DND-41 (cell line): ENCODE measurements at regions not wholly inside any gene's neighbourhood (a gene's known extent, or its start where the extent isn't known, plus 50 kb on each side); places are given as distances from the start of the nearest gene placed in this dataset.
"Not testable (repeated sequence)": the region's sequence is repeated elsewhere in the genome, so short reads cannot be mapped to it uniquely, and the experiment has no call there.

ENCODE experiments used
- ATAC-seq: fragments of 200-7000 bp; cut with Tn5 transposase; 3 replicates; pipeline ENCODE4 v1.9.1; 2021; ENCODE audit warnings: low read depth; ENCODE audit not compliant: insufficient read depth
- DNase-seq: peaks from one replicate; pipeline ENCODE4 v3.0.0-alpha.2; 2020
- H2AFZ ChIP-seq: 2 replicates; pipeline ENCODE4 v1.6.0; 2012; ENCODE audit warnings: low read depth, low read length
- H3K27ac ChIP-seq: 2 replicates; pipeline ENCODE4 v1.5.1; 2012; ENCODE audit warnings: low read length, inconsistent platforms
- H3K27me3 ChIP-seq: fragments of 200-600 bp; sonication (generic); 2 replicates; pipeline ENCODE4 v1.6.0; 2012; ENCODE audit warnings: low read length, mild to moderate bottlenecking, inconsistent platforms; ENCODE audit not compliant: insufficient read depth, poor library complexity
- H3K36me3 ChIP-seq: 2 replicates; pipeline ENCODE4 v1.5.1; 2012; ENCODE audit warnings: low read length, inconsistent platforms; ENCODE audit not compliant: insufficient read depth
- H3K4me1 ChIP-seq: 2 replicates; pipeline ENCODE4 v1.5.1; 2012; ENCODE audit warnings: mild to moderate bottlenecking, low read length; ENCODE audit not compliant: insufficient read depth
- H3K4me2 ChIP-seq: 2 replicates; pipeline ENCODE4 v1.6.0; 2012; ENCODE audit warnings: mild to moderate bottlenecking, moderate library complexity, low read length, inconsistent platforms; ENCODE audit not compliant: insufficient read depth
- H3K4me3 ChIP-seq, 2 experiments: fragments of 200-600 bp in 1 of 2; shearing (Covaris generic) in 1 of 2; 2 replicates each; pipeline ENCODE4 v1.5.1; 2012 to 2016; ENCODE audit warnings: inconsistent platforms in 2 of 2, low read length in 2 of 2, mild to moderate bottlenecking in 2 of 2, low read depth in 1 of 2, moderate library complexity in 1 of 2
- H3K79me2 ChIP-seq: 2 replicates; pipeline ENCODE4 v1.6.0; 2012; ENCODE audit warnings: low read length, inconsistent platforms; ENCODE audit not compliant: insufficient read depth
- H3K9ac ChIP-seq: 2 replicates; pipeline ENCODE4 v1.6.0; 2012; ENCODE audit warnings: low read depth, mild to moderate bottlenecking, inconsistent platforms, low read length, moderate library complexity
- H3K9me3 ChIP-seq: 2 replicates; pipeline ENCODE4 v1.5.1; 2012; ENCODE audit warnings: low read length, moderate library complexity, mild to moderate bottlenecking, inconsistent platforms; ENCODE audit not compliant: insufficient read depth, severe bottlenecking
- H4K20me1 ChIP-seq: 2 replicates; pipeline ENCODE4 v1.6.0; 2012; ENCODE audit warnings: low read length; ENCODE audit not compliant: insufficient read depth
- CTCF ChIP-seq: IDR thresholded peaks from 2 replicates; pipeline ENCODE4 v1.5.1; 2012; ENCODE audit warnings: borderline replicate concordance, low read length, moderate library complexity, mild to moderate bottlenecking; ENCODE audit not compliant: poor library complexity, severe bottlenecking; ENCODE audit errors: extremely low read depth
- EZH2 ChIP-seq: IDR thresholded peaks from 3 replicates; pipeline ENCODE4 v1.6.1; 2012; ENCODE audit warnings: borderline replicate concordance, low read depth, mild to moderate bottlenecking, moderate library complexity, low read length, inconsistent platforms; ENCODE audit not compliant: severe bottlenecking

GRCh38 chr2:230636684-230637271 is 75.9 kb upstream of the CAB39 start:
- DNase-seq: no peak
- H3K4me1 ChIP-seq: no peaks in the 10 kb centered on the region
- H3K9ac ChIP-seq: no peak overlapping the region
- no peaks in the 10 kb centered on the region for H3K9me3 ChIP-seq
- H3K27me3 ChIP-seq: no peaks in the 10 kb centered on the region
- TF ChIP-seq EZH2: no peak
- TF ChIP-seq CTCF: no peak
- no peak overlapping the region for H3K27ac ChIP-seq
- no peaks in the 10 kb centered on the region for H4K20me1 ChIP-seq
- no peak overlapping the region for H3K4me2 ChIP-seq
- no peak overlapping the region for H2AFZ ChIP-seq
- H3K79me2 ChIP-seq: no peaks in the 10 kb centered on the region
- H3K4me3 ChIP-seq: no peak overlapping the region
- no peaks in the 10 kb centered on the region for H3K36me3 ChIP-seq
- ATAC-seq: no peak

- not testable (repeated sequence) for H3K27ac ChIP-seq, H2AFZ ChIP-seq, H3K4me3 ChIP-seq, H3K27me3 ChIP-seq, H3K79me2 ChIP-seq, H3K4me2 ChIP-seq, H3K4me1 ChIP-seq, H3K9ac ChIP-seq, H3K36me3 ChIP-seq, H3K9me3 ChIP-seq, ATAC-seq, DNase-seq, H4K20me1 ChIP-seq
These were observed 75.2 kb upstream of the CAB39 start for GRCh38 chr2:230637486-230637885.

GRCh38 chr2:230640540-230641011 is 72.1 kb upstream of the CAB39 start:
- H3K9ac ChIP-seq: no peak overlapping the region
- H3K4me3 ChIP-seq: no peak overlapping the region
- no peak for DNase-seq
- no peak for ATAC-seq
- no peaks in the 10 kb centered on the region for H3K36me3 ChIP-seq
- no peaks in the 10 kb centered on the region for H4K20me1 ChIP-seq
- H2AFZ ChIP-seq: no peak overlapping the region
- H3K4me1 ChIP-seq: peaks cover 9% of the 10 kb centered on the region
- H3K9me3 ChIP-seq: no peaks in the 10 kb centered on the region
- H3K4me2 ChIP-seq: no peak overlapping the region
- H3K27me3 ChIP-seq: no peaks in the 10 kb centered on the region
- no peak overlapping the region for H3K27ac ChIP-seq
- no peaks in the 10 kb centered on the region for H3K79me2 ChIP-seq
- TF ChIP-seq EZH2 (no peak), CTCF (no peak)

- TF ChIP-seq CTCF (no peak), EZH2 (no peak)
- peaks cover 9% of the 10 kb centered on the region for H3K4me1 ChIP-seq
- no peak overlapping the region for H3K27ac ChIP-seq
- no peaks in the 10 kb centered on the region for H3K9me3 ChIP-seq
- H3K36me3 ChIP-seq: no peaks in the 10 kb centered on the region
- H3K79me2 ChIP-seq: no peaks in the 10 kb centered on the region
- no peaks in the 10 kb centered on the region for H4K20me1 ChIP-seq
- no peak overlapping the region for H3K4me3 ChIP-seq
- no peaks in the 10 kb centered on the region for H3K27me3 ChIP-seq
- no peak overlapping the region for H3K4me2 ChIP-seq
- ATAC-seq: no peak
- no peak overlapping the region for H3K9ac ChIP-seq
- no peak overlapping the region for H2AFZ ChIP-seq
- DNase-seq: no peak
These were observed 69.7 kb upstream of the CAB39 start for GRCh38 chr2:230642966-230643365.
